ENCODE measurements at regions not wholly inside any gene's neighbourhood (a gene's known extent, or its start where the extent isn't known, plus 50 kb on each side); places are given as distances from the start of the nearest gene placed in this dataset.

DNA sequence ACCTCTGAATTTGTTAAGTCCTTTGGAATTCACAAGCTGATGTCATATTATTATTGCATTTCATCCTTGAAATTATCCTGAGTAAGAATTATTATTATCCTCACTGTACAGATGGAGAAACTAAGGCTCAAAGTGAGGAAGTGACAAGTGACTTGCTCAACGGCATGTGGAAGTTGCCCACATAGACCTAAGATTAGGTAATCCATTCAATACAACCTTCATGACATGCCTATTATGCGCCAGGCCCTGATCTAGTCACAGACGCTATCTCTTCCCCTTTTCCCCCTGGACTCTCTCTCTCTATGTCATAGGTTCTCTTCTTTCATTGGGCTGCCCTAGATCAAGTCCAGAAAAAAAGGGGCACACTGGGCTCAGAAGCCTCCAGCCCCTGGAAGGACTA is 84.9 kb upstream of the KCNK2 start:
- TF ChIP-seq, protein P1, sequence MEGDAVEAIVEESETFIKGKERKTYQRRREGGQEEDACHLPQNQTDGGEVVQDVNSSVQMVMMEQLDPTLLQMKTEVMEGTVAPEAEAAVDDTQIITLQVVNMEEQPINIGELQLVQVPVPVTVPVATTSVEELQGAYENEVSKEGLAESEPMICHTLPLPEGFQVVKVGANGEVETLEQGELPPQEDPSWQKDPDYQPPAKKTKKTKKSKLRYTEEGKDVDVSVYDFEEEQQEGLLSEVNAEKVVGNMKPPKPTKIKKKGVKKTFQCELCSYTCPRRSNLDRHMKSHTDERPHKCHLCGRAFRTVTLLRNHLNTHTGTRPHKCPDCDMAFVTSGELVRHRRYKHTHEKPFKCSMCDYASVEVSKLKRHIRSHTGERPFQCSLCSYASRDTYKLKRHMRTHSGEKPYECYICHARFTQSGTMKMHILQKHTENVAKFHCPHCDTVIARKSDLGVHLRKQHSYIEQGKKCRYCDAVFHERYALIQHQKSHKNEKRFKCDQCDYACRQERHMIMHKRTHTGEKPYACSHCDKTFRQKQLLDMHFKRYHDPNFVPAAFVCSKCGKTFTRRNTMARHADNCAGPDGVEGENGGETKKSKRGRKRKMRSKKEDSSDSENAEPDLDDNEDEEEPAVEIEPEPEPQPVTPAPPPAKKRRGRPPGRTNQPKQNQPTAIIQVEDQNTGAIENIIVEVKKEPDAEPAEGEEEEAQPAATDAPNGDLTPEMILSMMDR (IDR thresholded peaks at IDR 0.05; ENCODE audit: control insufficient read depth, insufficient read depth, low read depth, low read length, missing control alignments): no peak
- no peak for DNase-seq (ENCODE audit: low read depth)
- no peak overlapping the region for H3K4me3 ChIP-seq (ENCODE audit: control insufficient read depth, low read depth, low read length)

DNA sequence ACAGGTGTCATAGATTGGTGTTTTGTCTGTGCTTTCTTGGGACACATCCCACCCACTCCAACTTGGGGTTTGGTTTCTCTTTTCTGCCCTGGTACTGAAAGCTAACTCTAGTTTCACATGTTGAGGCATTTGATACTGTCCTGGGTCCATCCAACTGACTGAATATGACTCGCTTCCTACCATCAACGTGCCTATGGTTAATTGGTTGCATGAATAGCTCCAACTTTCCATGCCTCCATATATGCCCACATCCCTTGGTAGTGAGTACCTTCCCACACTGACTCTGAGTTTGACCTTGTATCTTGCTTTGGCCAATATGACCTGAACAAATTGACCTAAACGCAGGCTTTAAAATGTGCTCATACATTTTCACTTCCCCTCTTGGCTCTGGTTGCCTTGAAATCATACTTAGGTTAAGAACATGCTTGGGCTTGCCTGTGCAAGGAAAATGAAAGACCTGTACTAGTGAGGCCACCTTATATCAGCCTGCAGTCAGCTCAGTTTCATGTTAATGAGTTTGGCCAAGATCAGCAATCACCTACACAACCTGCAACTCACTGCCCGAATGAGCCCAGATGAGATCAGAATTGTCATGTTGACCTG is 81.0 kb upstream of the KCNK2 start:
- TF ChIP-seq, protein P1 (IDR thresholded peaks at IDR 0.05; ENCODE audit: control insufficient read depth, insufficient read depth, low read depth, low read length, missing control alignments): no peak
- DNase-seq (ENCODE audit: low read depth): no peak
- no peak overlapping the region for H3K4me3 ChIP-seq (ENCODE audit: control insufficient read depth, low read depth, low read length)

DNA sequence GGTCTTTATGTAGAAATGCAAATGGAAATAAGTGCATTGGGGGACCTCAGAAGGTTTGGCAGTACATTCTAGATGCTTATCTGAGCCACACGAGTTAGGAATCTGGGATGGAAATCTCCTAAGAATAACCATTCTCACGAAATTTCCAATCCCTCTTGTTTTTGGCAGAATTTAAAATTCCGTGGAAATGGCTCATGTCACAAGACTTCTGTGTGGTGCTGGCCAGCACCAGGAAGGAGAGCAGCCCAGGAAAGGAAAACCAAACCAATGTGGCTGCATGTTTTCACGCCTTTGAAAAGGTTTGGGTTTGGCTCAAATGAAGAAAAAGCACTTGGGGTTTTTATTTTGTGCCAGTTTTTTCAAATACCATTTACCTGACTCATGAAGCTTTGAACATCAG is 80.1 kb upstream of the KCNK2 start:
- H3K4me3 ChIP-seq (ENCODE audit: control insufficient read depth, low read depth, low read length): no peak overlapping the region
- TF ChIP-seq, protein P1 (IDR thresholded peaks at IDR 0.05; ENCODE audit: control insufficient read depth, insufficient read depth, low read depth, low read length, missing control alignments): no peak
- DNase-seq (ENCODE audit: low read depth): peak; percentile 96

DNA sequence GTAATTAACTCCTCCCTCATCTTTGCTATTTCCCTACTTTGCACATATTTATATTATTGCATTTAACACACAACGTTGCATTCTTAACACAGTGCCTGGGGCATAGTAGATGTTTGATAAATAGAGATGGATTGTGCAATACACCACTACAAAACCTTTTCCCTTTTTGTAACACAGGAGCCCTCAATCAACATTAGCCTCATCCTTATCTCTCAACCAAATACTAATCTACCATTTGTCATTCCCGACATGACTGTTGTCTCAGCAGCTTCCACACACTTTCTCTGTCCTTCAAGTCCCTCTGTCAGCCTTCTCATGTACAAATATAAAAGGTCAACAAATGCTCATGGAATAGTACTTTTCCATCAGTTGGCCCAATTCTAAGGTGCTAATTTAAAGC is 78.9 kb upstream of the KCNK2 start:
- no peak for DNase-seq (ENCODE audit: low read depth)
- no peak overlapping the region for H3K4me3 ChIP-seq (ENCODE audit: control insufficient read depth, low read depth, low read length)
- TF ChIP-seq, protein P1 (IDR thresholded peaks at IDR 0.05; ENCODE audit: control insufficient read depth, insufficient read depth, low read depth, low read length, missing control alignments): no peak

DNA sequence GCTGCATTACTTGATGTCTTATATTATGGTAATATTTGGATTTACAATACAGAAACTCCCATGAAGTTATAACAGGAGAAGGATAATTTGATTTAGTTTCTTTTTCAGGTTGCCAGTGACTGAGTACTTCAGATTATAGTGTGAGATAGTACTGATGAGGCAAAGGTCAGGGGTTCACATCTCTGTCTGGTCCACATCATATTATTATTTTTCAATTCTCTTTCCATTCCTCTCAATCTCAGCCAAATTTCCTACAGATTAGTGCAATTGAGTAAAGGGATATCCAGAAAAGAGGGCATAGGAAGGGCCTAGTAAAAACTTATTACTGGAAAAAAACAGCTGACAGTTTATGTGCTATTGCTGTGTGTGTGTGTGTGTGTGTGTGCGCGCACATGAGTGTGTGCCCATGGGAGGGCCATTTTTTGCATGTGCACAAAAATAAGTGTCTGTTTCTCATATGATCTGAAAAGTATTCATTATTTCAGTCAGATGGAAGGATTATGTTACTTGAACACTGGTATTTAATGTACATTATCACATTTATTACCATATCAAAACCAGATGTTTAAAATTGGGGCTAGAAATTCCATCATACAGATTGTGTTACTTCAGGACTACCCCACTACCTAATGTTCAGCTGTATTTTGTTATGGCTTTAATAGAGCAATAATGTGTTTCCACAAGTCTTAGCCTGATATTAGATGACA is 78.3 kb upstream of the KCNK2 start:
- DNase-seq (ENCODE audit: low read depth): no peak
- H3K4me3 ChIP-seq (ENCODE audit: control insufficient read depth, low read depth, low read length): no peak overlapping the region
- TF ChIP-seq, protein P1 (IDR thresholded peaks at IDR 0.05; ENCODE audit: control insufficient read depth, insufficient read depth, low read depth, low read length, missing control alignments): no peak

DNA sequence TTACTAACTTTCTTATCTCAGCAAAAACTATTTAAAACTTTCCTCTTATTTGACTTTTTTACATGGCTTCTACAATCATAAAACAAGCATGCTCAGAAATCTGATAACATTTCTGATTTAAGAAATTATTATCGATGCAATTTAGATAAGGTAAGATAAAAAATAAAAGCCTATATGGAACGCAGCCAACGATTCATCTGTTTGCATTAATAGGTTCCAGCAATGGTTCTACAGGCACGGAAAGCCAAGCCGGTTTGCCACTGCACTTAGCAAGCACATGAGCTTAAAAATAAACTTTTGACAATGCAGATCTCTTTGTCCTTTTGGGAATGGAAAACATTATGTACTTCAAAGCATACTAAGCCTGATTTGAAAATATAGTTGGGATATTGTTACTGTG is 77.5 kb upstream of the KCNK2 start:
- TF ChIP-seq, protein P1 (IDR thresholded peaks at IDR 0.05; ENCODE audit: control insufficient read depth, insufficient read depth, low read depth, low read length, missing control alignments): no peak
- peak overlapping the region; percentile 40 for H3K4me3 ChIP-seq (ENCODE audit: control insufficient read depth, low read depth, low read length)
- DNase-seq (ENCODE audit: low read depth): no peak
